ENCODE measurements at regions not wholly inside any gene's neighbourhood (a gene's known extent, or its start where the extent isn't known, plus 50 kb on each side); places are given as distances from the start of the nearest gene placed in this dataset.

DNA sequence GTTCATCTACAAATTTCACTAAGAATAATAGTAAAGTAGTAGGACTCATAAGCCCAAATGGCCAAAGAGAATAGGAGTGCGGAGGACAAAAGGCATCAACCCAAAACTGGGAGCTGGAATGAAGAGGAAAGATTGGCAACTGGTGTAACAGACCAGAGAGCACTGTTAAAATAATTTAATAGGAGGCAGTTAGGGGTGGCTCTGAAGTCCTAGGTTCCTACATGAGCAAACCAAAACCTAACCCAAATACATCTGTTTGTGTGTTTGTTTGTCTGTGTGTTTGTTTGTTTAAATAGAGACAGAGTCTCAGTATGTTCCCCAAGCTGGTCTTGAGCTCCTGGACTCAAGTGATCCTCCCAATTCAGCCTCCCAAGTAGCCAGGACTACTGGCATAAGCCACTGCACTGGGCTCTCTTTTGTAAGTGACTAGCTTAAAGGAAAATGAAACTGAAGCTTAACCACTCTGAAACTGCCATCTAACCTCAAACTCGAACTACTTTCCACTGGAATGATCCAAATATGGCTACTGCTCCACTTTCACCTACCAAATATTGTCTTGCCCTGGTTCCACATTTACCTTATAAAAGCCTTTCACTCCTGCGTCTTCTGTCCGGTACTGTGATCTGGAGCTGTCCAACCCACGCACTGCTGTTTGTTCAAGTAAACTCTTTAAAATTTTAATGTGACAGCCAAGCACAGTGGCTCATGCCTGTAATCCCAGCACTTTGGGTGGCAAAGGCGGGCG, 94.9 kb downstream of the AKR1D1 start (continued):
- TF ChIP-seq DPF2 (IDR thresholded peaks at IDR 0.05) (peak; percentile 18; the same call in 1 of the 2 replicates), MEF2A (IDR thresholded peaks at IDR 0.05; ENCODE audit: insufficient read depth, low read depth, low read length) (peak; percentile 70), TAF1 (IDR thresholded peaks at IDR 0.05; ENCODE audit: borderline replicate concordance, low read depth, low read length) (no peak), EED (IDR thresholded peaks at IDR 0.05; ENCODE audit: low read depth) (peak; percentile 36; the same call in 1 of the 2 replicates), SMARCA5 (IDR thresholded peaks at IDR 0.05) (no peak), CEBPB (IDR thresholded peaks at IDR 0.05; ENCODE audit: borderline replicate concordance in 1 of 2, low read depth in 2 of 2, low read length in 2 of 2) (no peak), ZBED1 (IDR thresholded peaks at IDR 0.05; ENCODE audit: borderline replicate concordance) (no peak), ZNF207 (IDR thresholded peaks at IDR 0.05; ENCODE audit: borderline replicate concordance) (no peak), SPI1 (IDR thresholded peaks at IDR 0.05; ENCODE audit: borderline replicate concordance, insufficient read depth, low read depth, low read length) (no peak), IRF4 (IDR thresholded peaks at IDR 0.05; ENCODE audit: low read depth, low read length) (peak; percentile 46; the same call in 1 of the 2 replicates), EP300 (IDR thresholded peaks at IDR 0.05; ENCODE audit: borderline replicate concordance in 1 of 2, control insufficient read depth in 1 of 2, low read depth in 2 of 2, low read length in 2 of 2) (no peak), POU2F2 (IDR thresholded peaks at IDR 0.05; ENCODE audit: borderline replicate concordance, low read depth, low read length) (no peak), ZBTB4 (CRISPR knock-in tag; IDR thresholded peaks at IDR 0.05) (no peak), MTA3 (IDR thresholded peaks at IDR 0.05; ENCODE audit: borderline replicate concordance, low read length) (no peak), ASH2L (IDR thresholded peaks at IDR 0.05; ENCODE audit: borderline replicate concordance, low read depth) (no peak), PAX5 (IDR thresholded peaks at IDR 0.05; ENCODE audit: borderline replicate concordance, low read depth, low read length) (no peak), ATF2 (IDR thresholded peaks at IDR 0.05; ENCODE audit: low read length) (peak; percentile 36; the same call in 1 of the 2 replicates), NKRF (conservative IDR thresholded peaks at IDR 0.05) (no peak)
- TF ChIP-seq, protein P1, sequence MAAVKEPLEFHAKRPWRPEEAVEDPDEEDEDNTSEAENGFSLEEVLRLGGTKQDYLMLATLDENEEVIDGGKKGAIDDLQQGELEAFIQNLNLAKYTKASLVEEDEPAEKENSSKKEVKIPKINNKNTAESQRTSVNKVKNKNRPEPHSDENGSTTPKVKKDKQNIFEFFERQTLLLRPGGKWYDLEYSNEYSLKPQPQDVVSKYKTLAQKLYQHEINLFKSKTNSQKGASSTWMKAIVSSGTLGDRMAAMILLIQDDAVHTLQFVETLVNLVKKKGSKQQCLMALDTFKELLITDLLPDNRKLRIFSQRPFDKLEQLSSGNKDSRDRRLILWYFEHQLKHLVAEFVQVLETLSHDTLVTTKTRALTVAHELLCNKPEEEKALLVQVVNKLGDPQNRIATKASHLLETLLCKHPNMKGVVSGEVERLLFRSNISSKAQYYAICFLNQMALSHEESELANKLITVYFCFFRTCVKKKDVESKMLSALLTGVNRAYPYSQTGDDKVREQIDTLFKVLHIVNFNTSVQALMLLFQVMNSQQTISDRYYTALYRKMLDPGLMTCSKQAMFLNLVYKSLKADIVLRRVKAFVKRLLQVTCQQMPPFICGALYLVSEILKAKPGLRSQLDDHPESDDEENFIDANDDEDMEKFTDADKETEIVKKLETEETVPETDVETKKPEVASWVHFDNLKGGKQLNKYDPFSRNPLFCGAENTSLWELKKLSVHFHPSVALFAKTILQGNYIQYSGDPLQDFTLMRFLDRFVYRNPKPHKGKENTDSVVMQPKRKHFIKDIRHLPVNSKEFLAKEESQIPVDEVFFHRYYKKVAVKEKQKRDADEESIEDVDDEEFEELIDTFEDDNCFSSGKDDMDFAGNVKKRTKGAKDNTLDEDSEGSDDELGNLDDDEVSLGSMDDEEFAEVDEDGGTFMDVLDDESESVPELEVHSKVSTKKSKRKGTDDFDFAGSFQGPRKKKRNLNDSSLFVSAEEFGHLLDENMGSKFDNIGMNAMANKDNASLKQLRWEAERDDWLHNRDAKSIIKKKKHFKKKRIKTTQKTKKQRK (IDR thresholded peaks at IDR 0.05; ENCODE audit: low read depth, low read length), result no peak
